ENCODE measurements at regions not wholly inside any gene's neighbourhood (a gene's known extent, or its start where the extent isn't known, plus 50 kb on each side); places are given as distances from the start of the nearest gene placed in this dataset.

- DNase-seq (ENCODE audit: low read depth): no peak
- H3K4me3 ChIP-seq (ENCODE audit: low read length): no peak overlapping the region
- TF ChIP-seq CTCF (conservative IDR thresholded peaks at IDR 0.05; ENCODE audit: low read depth, low read length): no peak
Measured at GRCh38 chr5:58138791-58139190, 321.1 kb downstream of the PLK2 start.

GRCh38 chr5:58136406-58136805 is 323.5 kb downstream of the PLK2 start:
- no peak overlapping the region for H3K4me3 ChIP-seq (ENCODE audit: low read length)
- DNase-seq (ENCODE audit: low read depth): no peak
- no peak for TF ChIP-seq CTCF (conservative IDR thresholded peaks at IDR 0.05; ENCODE audit: low read depth, low read length)

- no peak for TF ChIP-seq CTCF (conservative IDR thresholded peaks at IDR 0.05; ENCODE audit: low read depth, low read length)
- no peak overlapping the region for H3K4me3 ChIP-seq (ENCODE audit: low read length)
- DNase-seq (ENCODE audit: low read depth): no peak
Measured at GRCh38 chr5:58135571-58136335, 324.1 kb downstream of the PLK2 start.

GRCh38 chr5:58133631-58134296 is 326.1 kb downstream of the PLK2 start:
- TF ChIP-seq CTCF (conservative IDR thresholded peaks at IDR 0.05; ENCODE audit: low read depth, low read length): no peak
- peak; percentile 89 for DNase-seq (ENCODE audit: low read depth)
- no peak overlapping the region for H3K4me3 ChIP-seq (ENCODE audit: low read length)

- H3K4me3 ChIP-seq (ENCODE audit: low read length): no peak overlapping the region
- no peak for TF ChIP-seq CTCF (conservative IDR thresholded peaks at IDR 0.05; ENCODE audit: low read depth, low read length)
- no peak for DNase-seq (ENCODE audit: low read depth)
Measured at GRCh38 chr5:58133216-58133615, 326.7 kb downstream of the PLK2 start.

GRCh38 chr5:58127255-58128220 is 332.3 kb downstream of the PLK2 start:
- DNase-seq (ENCODE audit: low read depth): no peak
- H3K4me3 ChIP-seq (ENCODE audit: low read length): no peak overlapping the region
- TF ChIP-seq CTCF (conservative IDR thresholded peaks at IDR 0.05; ENCODE audit: low read depth, low read length): no peak

All from retinal pigment epithelial cell (primary cell).